ENCODE measurements at regions not wholly inside any gene's neighbourhood (a gene's known extent, or its start where the extent isn't known, plus 50 kb on each side); places are given as distances from the start of the nearest gene placed in this dataset.

GRCh38 chr6:120852293-120852849 lies 481.9 kb downstream of the TBC1D32 start:
- DNase-seq (ENCODE audit: low read depth in 1 of 2, low spot score in 2 of 2), result no peak
- POLR2A ChIA-PET (ENCODE audit: partially characterized antibody), result no interaction called here
- TF ChIP-seq TEAD4 (IDR thresholded peaks at IDR 0.05; ENCODE audit: low read depth, low read length) (no peak), JUN (IDR thresholded peaks at IDR 0.05; ENCODE audit: low read depth, low read length) (no peak), ASH2L (IDR thresholded peaks at IDR 0.05; ENCODE audit: low read length) (no peak), RFX5 (IDR thresholded peaks at IDR 0.05; ENCODE audit: borderline replicate concordance, low read depth, low read length) (no peak), CREB1 (IDR thresholded peaks at IDR 0.05) (no peak), CBX8 (IDR thresholded peaks at IDR 0.05; ENCODE audit: borderline replicate concordance, low read depth, low read length) (no peak), SP2 (IDR thresholded peaks at IDR 0.05; ENCODE audit: low read length) (no peak), TAF1 (IDR thresholded peaks at IDR 0.05; ENCODE audit: low read depth, low read length) (no peak), E2F6 (IDR thresholded peaks at IDR 0.05) (no peak), SP4 (IDR thresholded peaks at IDR 0.05; ENCODE audit: low read length) (no peak), SUZ12 (IDR thresholded peaks at IDR 0.05; ENCODE audit: low read length) (no peak), GABPA (IDR thresholded peaks at IDR 0.05; ENCODE audit: borderline replicate concordance, insufficient read depth, low read length) (no peak), JUND (IDR thresholded peaks at IDR 0.05; ENCODE audit: low read length) (no peak), SIRT6 (IDR thresholded peaks at IDR 0.05; ENCODE audit: low read length) (no peak)

More at GRCh38 chr6:120852293-120852849, 481.9 kb downstream of the TBC1D32 start:
- Histone ChIP-seq H3K23ac (ENCODE audit: insufficient read length) (no peak overlapping the region), H3K4me1 (replicated peaks in 1 of 4; ENCODE audit: control insufficient read depth in 3 of 4, insufficient read depth in 4 of 4, low read length in 3 of 4) (no peaks in the 10 kb centered on the region), H2BK15ac (ENCODE audit: low read length) (no peak overlapping the region), H2AK5ac (ENCODE audit: low read depth, low read length) (no peak overlapping the region), H2BK12ac (ENCODE audit: low read depth, low read length) (no peak overlapping the region), H4K8ac (ENCODE audit: extremely low read depth, insufficient read depth, low read length) (no peak overlapping the region; the same call in 1 of the 2 replicates), H4K20me1 (replicated peaks in 1 of 2; ENCODE audit: control insufficient read depth in 1 of 2, insufficient read depth in 2 of 2, low read length in 2 of 2) (no peaks in the 10 kb centered on the region), H3K79me2 (ENCODE audit: control insufficient read depth in 1 of 2, insufficient read depth in 2 of 2, low read length in 2 of 2) (no peaks in the 10 kb centered on the region), H4K5ac (ENCODE audit: insufficient read length, low read depth, low read length) (no peak overlapping the region), H3K9me3 (ENCODE audit: insufficient read depth in 2 of 2, low read depth in 1 of 2, low read length in 1 of 2) (no peaks in the 10 kb centered on the region), H4K91ac (replicated peaks; ENCODE audit: insufficient read length, low read length) (no peak overlapping the region), H3K4me2 (ENCODE audit: insufficient read depth in 1 of 2, low read depth in 2 of 2, low read length in 2 of 2) (no peak overlapping the region), H3K56ac (replicated peaks; ENCODE audit: insufficient read length, low read depth, low read length) (no peak overlapping the region), H3K14ac (ENCODE audit: insufficient read length) (no peak overlapping the region), H3K27ac (ENCODE audit: low read depth, low read length) (no peak overlapping the region), H3K18ac (ENCODE audit: extremely low read depth, low read length) (no peak overlapping the region), H3K9ac (replicated peaks in 1 of 4; ENCODE audit: extremely low read depth in 1 of 4, low read depth in 3 of 4, low read length in 3 of 4) (no peak overlapping the region), H3K36me3 (ENCODE audit: control insufficient read depth in 2 of 4, insufficient read depth in 4 of 4, low read length in 3 of 4) (no peaks in the 10 kb centered on the region), H3K4ac (replicated peaks; ENCODE audit: insufficient read length, low read depth, low read length) (no peak overlapping the region), H3K79me1 (ENCODE audit: low read depth, low read length) (no peaks in the 10 kb centered on the region), H3K27me3 (replicated peaks in 1 of 4; ENCODE audit: control insufficient read depth in 3 of 4, extremely low read depth in 1 of 4, insufficient read depth in 3 of 4, low read length in 3 of 4) (no peaks in the 10 kb centered on the region), H2AFZ (ENCODE audit: low read length) (no peak overlapping the region), H2BK120ac (replicated peaks; ENCODE audit: low read depth, low read length) (no peak overlapping the region), H3K4me3 (ENCODE audit: extremely low read depth in 1 of 4, insufficient read depth in 2 of 4, low read depth in 3 of 4, low read length in 4 of 4) (no peak overlapping the region), H2BK20ac (ENCODE audit: low read length) (no peak overlapping the region), H2BK5ac (ENCODE audit: low read depth, low read length) (no peak overlapping the region), H3K23me2 (ENCODE audit: low read depth, low read length) (no peaks in the 10 kb centered on the region)
- CTCF ChIA-PET (ENCODE audit: partially characterized antibody), result no interaction called here
- 80% methylated on average over 1 of the region's 1 CpG; no CpG with 5 or more reads in 1 of the 2 experiments for WGBS, 2 experiments (ENCODE audit: extremely low coverage in 1 of 2, insufficient coverage in 1 of 2, insufficient read length in 1 of 2, insufficient replicate concordance in 2 of 2, low coverage in 1 of 2, low lambda C conversion rate in 2 of 2, missing lambda C conversion rate in 1 of 2)
- FAIRE-seq, result no peak
